GM15510 (cell line): ENCODE measurements at regions not wholly inside any gene's neighbourhood (a gene's known extent, or its start where the extent isn't known, plus 50 kb on each side); places are given as distances from the start of the nearest gene placed in this dataset.

Experiments
- POLR2A ChIP-seq: IDR thresholded peaks from 3 replicates; pipeline ENCODE4 v1.6.1; 2011; ENCODE audit warnings: borderline replicate concordance; ENCODE audit not compliant: insufficient read length; ENCODE audit errors: extremely low read depth

GRCh38 chr10:38209332-38209731, 115.2 kb downstream of the ZNF37A start:
- no peak for TF ChIP-seq POLR2A

- TF ChIP-seq POLR2A = no peak
Observed at GRCh38 chr10:38212460-38212859, 118.3 kb downstream of the ZNF37A start.

- no peak for TF ChIP-seq POLR2A
Observed at GRCh38 chr10:38226385-38226784, 132.2 kb downstream of the ZNF37A start.

- TF ChIP-seq POLR2A = no peak
Observed at GRCh38 chr10:38228394-38228793, 134.3 kb downstream of the ZNF37A start.

- TF ChIP-seq POLR2A = peak; percentile 60
Observed at GRCh38 chr10:38355911-38356526, 261.9 kb downstream of the ZNF37A start.

GRCh38 chr10:38402442-38403346, 308.6 kb downstream of the ZNF37A start:
- peak; percentile 68 for TF ChIP-seq POLR2A
